ENCODE measurements at regions not wholly inside any gene's neighbourhood (a gene's known extent, or its start where the extent isn't known, plus 50 kb on each side); places are given as distances from the start of the nearest gene placed in this dataset.

GRCh38 chr1:67629370-67630075 is 55.5 kb upstream of the GADD45A start:
- TF ChIP-seq CTCF (IDR thresholded peaks at IDR 0.05; ENCODE audit: low read depth, low read length) (no peak), EZH2phosphoT487 (IDR thresholded peaks at IDR 0.05; ENCODE audit: low read depth) (no peak)

Measured in OCI-LY3 (cell line).